NB4 (cell line): ENCODE measurements at regions not wholly inside any gene's neighbourhood (a gene's known extent, or its start where the extent isn't known, plus 50 kb on each side); places are given as distances from the start of the nearest gene placed in this dataset.

Experiments
- DNase-seq: peaks from one replicate; pipeline ENCODE4 v3.0.0; 2010; ENCODE audit warnings: low read depth
- H3K4me3 ChIP-seq: one replicate; pipeline ENCODE4 v1.5.1; 2011; ENCODE audit warnings: mild to moderate bottlenecking, low read depth, low read length, moderate library complexity
- CTCF ChIP-seq: IDR thresholded peaks from one replicate; pipeline ENCODE4 v1.5.1; 2012; ENCODE audit warnings: low read depth, low read length
- MAX ChIP-seq: IDR thresholded peaks from 2 replicates; pipeline ENCODE4 v1.6.1; 2011; ENCODE audit warnings: low read depth, low read length
- MYC ChIP-seq: IDR thresholded peaks from 2 replicates; pipeline ENCODE4 v1.6.1; 2011; ENCODE audit warnings: low read depth, low read length
- POLR2A ChIP-seq: IDR thresholded peaks from 2 replicates; pipeline ENCODE4 v1.6.1; 2011; ENCODE audit warnings: mild to moderate bottlenecking; ENCODE audit not compliant: insufficient read length; ENCODE audit errors: extremely low read depth

- H3K4me3 ChIP-seq: no peak overlapping the region
- TF ChIP-seq POLR2A (no peak), MAX (no peak), CTCF (peak; percentile 1), MYC (no peak)
- peak; percentile 53 for DNase-seq
Observed at GRCh38 chr17:70552230-70552981, 383.1 kb downstream of the KCNJ2 start.

- no peak for TF ChIP-seq CTCF
- no peak for TF ChIP-seq MYC
- no peak for TF ChIP-seq POLR2A
- TF ChIP-seq MAX: no peak
- no peak for DNase-seq
- no peak overlapping the region for H3K4me3 ChIP-seq
Observed at GRCh38 chr17:70552982-70553334, 383.6 kb downstream of the KCNJ2 start.

- no peak for TF ChIP-seq POLR2A
- TF ChIP-seq CTCF: no peak
- TF ChIP-seq MAX: no peak
- no peak for TF ChIP-seq MYC
- no peak for DNase-seq
- no peak overlapping the region for H3K4me3 ChIP-seq
Observed at GRCh38 chr17:70555723-70556122, 386.4 kb downstream of the KCNJ2 start.

- no peak overlapping the region for H3K4me3 ChIP-seq
- no peak for TF ChIP-seq MYC
- no peak for TF ChIP-seq MAX
- no peak for TF ChIP-seq POLR2A
- TF ChIP-seq CTCF: no peak
- peak; percentile 2 for DNase-seq
Observed at GRCh38 chr17:70558821-70559220, 389.5 kb downstream of the KCNJ2 start.

- no peak overlapping the region for H3K4me3 ChIP-seq
Observed at GRCh38 chr17:70560471-70560870, 391.1 kb downstream of the KCNJ2 start.

More at GRCh38 chr17:70560471-70560870, 391.1 kb downstream of the KCNJ2 start:
- no peak for DNase-seq
- TF ChIP-seq POLR2A (no peak), MYC (no peak), CTCF (no peak), MAX (no peak)
